Liver (tissue), 8 donors: ENCODE measurements at regions not wholly inside any gene's neighbourhood (a gene's known extent, or its start where the extent isn't known, plus 50 kb on each side); places are given as distances from the start of the nearest gene placed in this dataset.

Experiments
- DNase-seq: peaks from one replicate; pipeline ENCODE4 v3.0.0-alpha.2; 2017; ENCODE audit warnings: low spot score
- H3K27ac ChIP-seq, 2 donors: one replicate each; pipeline ENCODE4 v1.7.0; 2013; ENCODE audit warnings: inconsistent platforms in 2 of 2, low read length in 2 of 2, control low read depth in 1 of 2, low read depth in 1 of 2, mild to moderate bottlenecking in 1 of 2
- H3K27me3 ChIP-seq, 4 donors: one replicate each; pipeline versions ENCODE4 v1.6.1 to v1.7.0; 2013; ENCODE audit warnings: low read length in 3 of 4, inconsistent platforms in 1 of 4, mild to moderate bottlenecking in 1 of 4, moderate library complexity in 1 of 4; ENCODE audit not compliant: control insufficient read depth in 4 of 4, insufficient read depth in 4 of 4
- H3K36me3 ChIP-seq, 4 donors: one replicate each; pipeline versions ENCODE4 v1.6.1 to v1.7.0; 2013; ENCODE audit warnings: low read length in 3 of 4, mild to moderate bottlenecking in 3 of 4, low read depth in 1 of 4, moderate library complexity in 1 of 4; ENCODE audit not compliant: control insufficient read depth in 4 of 4, insufficient read depth in 3 of 4
- H3K4me1 ChIP-seq, 4 donors: one replicate each; pipeline versions ENCODE4 v1.6.1 to v1.7.0; 2013; ENCODE audit warnings: low read length in 3 of 4, mild to moderate bottlenecking in 3 of 4, moderate library complexity in 1 of 4; ENCODE audit not compliant: control insufficient read depth in 4 of 4, insufficient read depth in 4 of 4
- H3K4me3 ChIP-seq, 3 donors: one replicate each; pipeline versions ENCODE4 v1.6.1 to v1.7.0; 2013; ENCODE audit warnings: low read length in 3 of 3, control low read depth in 1 of 3, low read depth in 1 of 3, mild to moderate bottlenecking in 1 of 3
- H3K9ac ChIP-seq, 2 donors: one replicate each; pipeline ENCODE4 v1.7.0; 2013; ENCODE audit warnings: low read length in 2 of 2, mild to moderate bottlenecking in 2 of 2, moderate library complexity in 2 of 2, control low read depth in 1 of 2, low read depth in 1 of 2
- H3K9me3 ChIP-seq, 4 donors: one replicate each; pipeline versions ENCODE4 v1.6.1 to v1.7.0; 2013; ENCODE audit warnings: low read length in 3 of 4; ENCODE audit not compliant: control insufficient read depth in 4 of 4
- ATF3 ChIP-seq: IDR thresholded peaks from 2 replicates; pipeline ENCODE4 v1.6.1; 2016; ENCODE audit warnings: antibody characterized with exemption
- EGR1 ChIP-seq, 2 donors: IDR thresholded peaks; 2 replicates each; pipeline ENCODE4 v1.6.1; 2016 to 2018; ENCODE audit warnings: antibody characterized with exemption in 2 of 2, low read depth in 2 of 2
- FOXA1 ChIP-seq: IDR thresholded peaks from 2 replicates; pipeline ENCODE4 v1.6.1; 2016; ENCODE audit warnings: antibody characterized with exemption
- FOXA2 ChIP-seq: IDR thresholded peaks from 2 replicates; pipeline ENCODE4 v1.6.1; 2016; ENCODE audit warnings: antibody characterized with exemption
- GABPA ChIP-seq, 2 donors: IDR thresholded peaks in 1 of 2; conservative IDR thresholded peaks in 1 of 2; 2 replicates each; pipeline ENCODE4 v1.6.1; 2016; ENCODE audit warnings: antibody characterized with exemption in 2 of 2, mild to moderate bottlenecking in 1 of 2, moderate library complexity in 1 of 2
- HNF4A ChIP-seq, 2 donors: conservative IDR thresholded peaks; 2 replicates each; pipeline ENCODE4 v1.6.1; 2016; ENCODE audit warnings: antibody characterized with exemption in 2 of 2, mild to moderate bottlenecking in 2 of 2
- HNF4G ChIP-seq: IDR thresholded peaks from 2 replicates; pipeline ENCODE4 v1.6.1; 2016; ENCODE audit warnings: antibody characterized with exemption
- JUND ChIP-seq, 2 donors: IDR thresholded peaks; 2 replicates each; pipeline ENCODE4 v1.6.1; 2016; ENCODE audit warnings: antibody characterized with exemption in 2 of 2
- NR2F2 ChIP-seq: IDR thresholded peaks from 2 replicates; pipeline ENCODE4 v1.6.1; 2016; ENCODE audit warnings: antibody characterized with exemption
- RAD21 ChIP-seq, 2 donors: IDR thresholded peaks; 2 replicates each; pipeline ENCODE4 v1.6.1; 2016; ENCODE audit warnings: antibody characterized with exemption in 2 of 2, mild to moderate bottlenecking in 2 of 2
- RXRA ChIP-seq, 2 donors: IDR thresholded peaks; 2 replicates each; pipeline ENCODE4 v1.6.1; 2017 to 2018; ENCODE audit warnings: antibody characterized with exemption in 2 of 2, mild to moderate bottlenecking in 1 of 2
- SP1 ChIP-seq: IDR thresholded peaks from 2 replicates; pipeline ENCODE4 v1.6.1; 2018; ENCODE audit warnings: antibody characterized with exemption, mild to moderate bottlenecking
- TAF1 ChIP-seq: conservative IDR thresholded peaks from 2 replicates; pipeline ENCODE4 v1.6.1; 2016; ENCODE audit warnings: antibody characterized with exemption, mild to moderate bottlenecking
- YY1 ChIP-seq: IDR thresholded peaks from 2 replicates; pipeline ENCODE4 v1.6.1; 2016; ENCODE audit warnings: antibody characterized with exemption, mild to moderate bottlenecking
- WGBS: extraction: QIAGEN DNeasy Blood & Tissue Kit; methylation state at CpG from one replicate; pipeline ENCODE4 v1.1.7; 2013; 5-methylcytosine and 5-hydroxymethylcytosine counted together
- TF ChIP-seq, protein P1 (sequence below): IDR thresholded peaks from 2 replicates; pipeline ENCODE4 v1.6.1; 2016; ENCODE audit warnings: antibody characterized with exemption
- TF ChIP-seq, protein P2 (sequence below): IDR thresholded peaks from 2 replicates; pipeline ENCODE4 v1.6.1; 2016; ENCODE audit warnings: antibody characterized with exemption
- TF ChIP-seq, protein P3 (sequence below): IDR thresholded peaks from 2 replicates; pipeline ENCODE4 v1.6.1; 2016; ENCODE audit warnings: antibody characterized with exemption, mild to moderate bottlenecking
- TF ChIP-seq, protein P4 (sequence below): fragments of 150-350 bp; IDR thresholded peaks from 2 replicates; pipeline ENCODE4 v1.5.1; 2017; ENCODE audit warnings: improper control_type of control experiment, low read depth, low read length; ENCODE audit not compliant: missing input control
- donor health status: healthy.
- donor health status: healthy.
- donor health status: healthy.
- donor health status: healthy.
- donor health status: healthy.

DNA sequence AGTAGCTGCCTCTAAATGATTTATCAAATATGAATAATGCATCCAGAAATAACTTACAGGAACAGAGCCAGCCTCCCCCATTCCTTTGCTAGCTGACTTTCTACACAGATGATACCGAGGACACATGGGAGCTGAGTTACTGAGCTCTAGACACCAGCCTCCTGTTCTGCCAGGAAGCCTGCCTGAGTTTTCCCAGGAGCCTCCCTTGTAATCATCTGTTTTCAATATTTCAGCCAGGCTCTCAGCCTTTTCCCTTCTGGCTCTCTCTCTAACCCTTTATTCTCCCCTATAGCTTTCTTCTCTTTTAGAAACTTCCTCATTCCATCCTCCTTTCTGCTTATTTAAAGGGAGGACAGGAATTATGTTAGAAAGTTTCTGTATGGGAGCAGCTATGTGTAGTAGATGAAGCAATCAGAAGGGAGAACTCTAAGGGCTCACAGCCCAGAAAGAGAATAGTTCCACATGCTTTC, 911.6 kb downstream of the TDRD15 start:
- TF ChIP-seq RXRA (IDR thresholded peaks at IDR 0.05) (no peak), TAF1 (no peak), RAD21 (IDR thresholded peaks at IDR 0.05) (no peak), FOXA2 (no peak), YY1 (no peak), EGR1 (IDR thresholded peaks at IDR 0.05; ENCODE audit: low read depth in 2 of 2) (no peak), SP1 (no peak)
- TF ChIP-seq, protein P1, sequence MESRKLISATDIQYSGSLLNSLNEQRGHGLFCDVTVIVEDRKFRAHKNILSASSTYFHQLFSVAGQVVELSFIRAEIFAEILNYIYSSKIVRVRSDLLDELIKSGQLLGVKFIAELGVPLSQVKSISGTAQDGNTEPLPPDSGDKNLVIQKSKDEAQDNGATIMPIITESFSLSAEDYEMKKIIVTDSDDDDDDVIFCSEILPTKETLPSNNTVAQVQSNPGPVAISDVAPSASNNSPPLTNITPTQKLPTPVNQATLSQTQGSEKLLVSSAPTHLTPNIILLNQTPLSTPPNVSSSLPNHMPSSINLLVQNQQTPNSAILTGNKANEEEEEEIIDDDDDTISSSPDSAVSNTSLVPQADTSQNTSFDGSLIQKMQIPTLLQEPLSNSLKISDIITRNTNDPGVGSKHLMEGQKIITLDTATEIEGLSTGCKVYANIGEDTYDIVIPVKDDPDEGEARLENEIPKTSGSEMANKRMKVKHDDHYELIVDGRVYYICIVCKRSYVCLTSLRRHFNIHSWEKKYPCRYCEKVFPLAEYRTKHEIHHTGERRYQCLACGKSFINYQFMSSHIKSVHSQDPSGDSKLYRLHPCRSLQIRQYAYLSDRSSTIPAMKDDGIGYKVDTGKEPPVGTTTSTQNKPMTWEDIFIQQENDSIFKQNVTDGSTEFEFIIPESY, result no peak
- TF ChIP-seq, protein P2, sequence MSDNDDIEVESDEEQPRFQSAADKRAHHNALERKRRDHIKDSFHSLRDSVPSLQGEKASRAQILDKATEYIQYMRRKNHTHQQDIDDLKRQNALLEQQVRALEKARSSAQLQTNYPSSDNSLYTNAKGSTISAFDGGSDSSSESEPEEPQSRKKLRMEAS, result no peak
- TF ChIP-seq, protein P3, sequence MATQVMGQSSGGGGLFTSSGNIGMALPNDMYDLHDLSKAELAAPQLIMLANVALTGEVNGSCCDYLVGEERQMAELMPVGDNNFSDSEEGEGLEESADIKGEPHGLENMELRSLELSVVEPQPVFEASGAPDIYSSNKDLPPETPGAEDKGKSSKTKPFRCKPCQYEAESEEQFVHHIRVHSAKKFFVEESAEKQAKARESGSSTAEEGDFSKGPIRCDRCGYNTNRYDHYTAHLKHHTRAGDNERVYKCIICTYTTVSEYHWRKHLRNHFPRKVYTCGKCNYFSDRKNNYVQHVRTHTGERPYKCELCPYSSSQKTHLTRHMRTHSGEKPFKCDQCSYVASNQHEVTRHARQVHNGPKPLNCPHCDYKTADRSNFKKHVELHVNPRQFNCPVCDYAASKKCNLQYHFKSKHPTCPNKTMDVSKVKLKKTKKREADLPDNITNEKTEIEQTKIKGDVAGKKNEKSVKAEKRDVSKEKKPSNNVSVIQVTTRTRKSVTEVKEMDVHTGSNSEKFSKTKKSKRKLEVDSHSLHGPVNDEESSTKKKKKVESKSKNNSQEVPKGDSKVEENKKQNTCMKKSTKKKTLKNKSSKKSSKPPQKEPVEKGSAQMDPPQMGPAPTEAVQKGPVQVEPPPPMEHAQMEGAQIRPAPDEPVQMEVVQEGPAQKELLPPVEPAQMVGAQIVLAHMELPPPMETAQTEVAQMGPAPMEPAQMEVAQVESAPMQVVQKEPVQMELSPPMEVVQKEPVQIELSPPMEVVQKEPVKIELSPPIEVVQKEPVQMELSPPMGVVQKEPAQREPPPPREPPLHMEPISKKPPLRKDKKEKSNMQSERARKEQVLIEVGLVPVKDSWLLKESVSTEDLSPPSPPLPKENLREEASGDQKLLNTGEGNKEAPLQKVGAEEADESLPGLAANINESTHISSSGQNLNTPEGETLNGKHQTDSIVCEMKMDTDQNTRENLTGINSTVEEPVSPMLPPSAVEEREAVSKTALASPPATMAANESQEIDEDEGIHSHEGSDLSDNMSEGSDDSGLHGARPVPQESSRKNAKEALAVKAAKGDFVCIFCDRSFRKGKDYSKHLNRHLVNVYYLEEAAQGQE, result no peak
- H3K4me1 ChIP-seq, result no peaks in the 10 kb centered on the region
- 75% methylated on average over 1 of the region's 1 CpG for WGBS
- no peak overlapping the region for H3K4me3 ChIP-seq
- no peak for DNase-seq
- H3K9ac ChIP-seq, result no peak overlapping the region
- no peak overlapping the region for H3K27ac ChIP-seq
- no peaks in the 10 kb centered on the region for H3K9me3 ChIP-seq
- no peaks in the 10 kb centered on the region for H3K27me3 ChIP-seq
- no peaks in the 10 kb centered on the region for H3K36me3 ChIP-seq

DNA sequence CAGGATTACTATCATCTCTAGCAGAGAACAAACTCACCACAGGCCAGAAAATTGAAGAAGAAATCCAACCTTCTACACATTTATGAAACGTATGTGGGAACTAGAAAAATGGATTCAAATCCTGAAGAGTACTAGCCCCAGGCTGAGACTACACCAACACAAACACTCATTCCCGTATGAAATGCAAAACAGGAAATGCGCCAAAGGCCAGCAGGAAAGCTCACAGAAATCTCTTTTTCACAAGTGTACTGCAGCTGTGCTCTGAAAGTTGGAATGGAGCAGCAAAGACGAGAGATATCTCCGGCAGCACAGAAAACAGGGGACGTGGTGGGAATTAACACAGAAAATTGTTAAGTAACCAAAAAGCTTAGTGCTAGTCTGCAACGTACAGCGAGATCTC, 913.5 kb downstream of the TDRD15 start:
- Histone ChIP-seq H3K4me1 (no peaks in the 10 kb centered on the region), H3K9me3 (no peaks in the 10 kb centered on the region), H3K36me3 (no peaks in the 10 kb centered on the region), H3K27ac (no peak overlapping the region), H3K4me3 (no peak overlapping the region), H3K27me3 (no peaks in the 10 kb centered on the region), H3K9ac (no peak overlapping the region)
- no peak for DNase-seq
- 74% methylated on average over 8 of the region's 8 CpGs for WGBS
- TF ChIP-seq EGR1 (IDR thresholded peaks at IDR 0.05; ENCODE audit: low read depth in 2 of 2) (no peak), FOXA2 (no peak), YY1 (no peak), SP1 (no peak), ATF3 (no peak), TAF1 (no peak), JUND (IDR thresholded peaks at IDR 0.05) (no peak), HNF4A (conservative IDR thresholded peaks at IDR 0.05) (no peak), RXRA (IDR thresholded peaks at IDR 0.05) (no peak), GABPA (IDR thresholded peaks at IDR 0.05 in 1 of 2, conservative IDR thresholded peaks at IDR 0.05 in 1 of 2) (no peak), HNF4G (no peak), RAD21 (IDR thresholded peaks at IDR 0.05) (no peak), NR2F2 (no peak), FOXA1 (no peak)
- TF ChIP-seq, protein P2, result no peak
- TF ChIP-seq, protein P4, sequence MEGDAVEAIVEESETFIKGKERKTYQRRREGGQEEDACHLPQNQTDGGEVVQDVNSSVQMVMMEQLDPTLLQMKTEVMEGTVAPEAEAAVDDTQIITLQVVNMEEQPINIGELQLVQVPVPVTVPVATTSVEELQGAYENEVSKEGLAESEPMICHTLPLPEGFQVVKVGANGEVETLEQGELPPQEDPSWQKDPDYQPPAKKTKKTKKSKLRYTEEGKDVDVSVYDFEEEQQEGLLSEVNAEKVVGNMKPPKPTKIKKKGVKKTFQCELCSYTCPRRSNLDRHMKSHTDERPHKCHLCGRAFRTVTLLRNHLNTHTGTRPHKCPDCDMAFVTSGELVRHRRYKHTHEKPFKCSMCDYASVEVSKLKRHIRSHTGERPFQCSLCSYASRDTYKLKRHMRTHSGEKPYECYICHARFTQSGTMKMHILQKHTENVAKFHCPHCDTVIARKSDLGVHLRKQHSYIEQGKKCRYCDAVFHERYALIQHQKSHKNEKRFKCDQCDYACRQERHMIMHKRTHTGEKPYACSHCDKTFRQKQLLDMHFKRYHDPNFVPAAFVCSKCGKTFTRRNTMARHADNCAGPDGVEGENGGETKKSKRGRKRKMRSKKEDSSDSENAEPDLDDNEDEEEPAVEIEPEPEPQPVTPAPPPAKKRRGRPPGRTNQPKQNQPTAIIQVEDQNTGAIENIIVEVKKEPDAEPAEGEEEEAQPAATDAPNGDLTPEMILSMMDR, result no peak
- TF ChIP-seq, protein P1, result no peak
